ENCODE measurements at regions not wholly inside any gene's neighbourhood (a gene's known extent, or its start where the extent isn't known, plus 50 kb on each side); places are given as distances from the start of the nearest gene placed in this dataset.

GRCh38 chr4:148574066-148574465, 131.9 kb upstream of the NR3C2 start:
- no peak for TF ChIP-seq CTCF (IDR thresholded peaks at IDR 0.05)
- TF ChIP-seq POLR2A (IDR thresholded peaks at IDR 0.05), result no peak
